ENCODE measurements at regions not wholly inside any gene's neighbourhood (a gene's known extent, or its start where the extent isn't known, plus 50 kb on each side); places are given as distances from the start of the nearest gene placed in this dataset.

DNA sequence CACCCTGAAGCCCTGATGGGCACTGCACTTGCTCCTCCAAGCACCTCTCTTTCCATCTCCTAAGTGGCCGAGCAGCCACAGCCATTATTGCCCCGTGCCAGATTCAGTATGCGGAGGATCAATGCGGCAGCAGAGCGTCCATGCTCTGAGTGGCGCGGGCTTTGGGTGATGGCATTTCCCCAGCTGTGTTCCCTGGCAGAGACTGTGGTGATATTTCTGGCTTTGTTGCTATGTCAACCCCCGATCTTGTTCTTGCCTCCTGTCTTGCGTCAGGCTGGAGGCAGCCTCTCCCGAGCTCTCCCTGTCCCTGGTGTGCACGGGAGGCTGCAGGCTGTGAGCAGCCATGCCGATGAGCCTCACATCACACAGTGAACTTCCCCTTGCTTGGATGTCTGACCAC is 1018.6 kb downstream of the TBC1D22A start:
- ATAC-seq, result no peak

DNA sequence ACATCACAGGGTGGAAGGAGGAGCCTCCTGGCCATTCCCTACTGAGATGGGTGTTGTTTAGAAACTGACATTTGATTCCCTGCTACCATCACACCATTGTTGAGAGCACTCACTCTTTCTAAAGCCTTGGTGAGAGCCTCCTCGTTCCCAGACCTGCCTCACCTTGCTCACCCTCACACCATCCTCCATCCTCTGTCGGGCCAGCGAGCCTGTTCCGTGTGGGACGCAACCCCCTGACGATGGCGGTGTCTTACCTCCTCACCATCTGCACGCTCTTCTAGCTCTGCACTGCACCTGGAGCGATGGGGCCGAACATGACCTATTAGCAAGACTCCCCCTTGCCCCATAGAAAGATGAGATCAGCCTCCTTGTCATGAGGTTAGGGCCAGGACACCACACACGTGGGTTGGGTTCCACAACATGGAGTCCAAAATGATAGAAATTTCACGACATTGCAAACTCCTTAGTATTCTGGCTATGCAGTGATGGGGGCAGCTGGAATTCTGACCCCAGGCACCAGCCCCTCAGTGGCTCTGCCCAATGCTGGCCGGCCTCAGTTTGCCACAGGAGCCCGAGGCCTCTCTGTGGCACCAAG is 1017.9 kb downstream of the TBC1D22A start:
- no peak for ATAC-seq
- TF ChIP-seq TOX (CRISPR knock-in tag; IDR thresholded peaks at IDR 0.05; ENCODE audit: borderline replicate concordance), result no peak
- TF ChIP-seq ZNF70 (CRISPR knock-in tag; IDR thresholded peaks at IDR 0.05), result no peak
- TF ChIP-seq CSDC2 (CRISPR knock-in tag; IDR thresholded peaks at IDR 0.05), result no peak
- TF ChIP-seq, protein P1, sequence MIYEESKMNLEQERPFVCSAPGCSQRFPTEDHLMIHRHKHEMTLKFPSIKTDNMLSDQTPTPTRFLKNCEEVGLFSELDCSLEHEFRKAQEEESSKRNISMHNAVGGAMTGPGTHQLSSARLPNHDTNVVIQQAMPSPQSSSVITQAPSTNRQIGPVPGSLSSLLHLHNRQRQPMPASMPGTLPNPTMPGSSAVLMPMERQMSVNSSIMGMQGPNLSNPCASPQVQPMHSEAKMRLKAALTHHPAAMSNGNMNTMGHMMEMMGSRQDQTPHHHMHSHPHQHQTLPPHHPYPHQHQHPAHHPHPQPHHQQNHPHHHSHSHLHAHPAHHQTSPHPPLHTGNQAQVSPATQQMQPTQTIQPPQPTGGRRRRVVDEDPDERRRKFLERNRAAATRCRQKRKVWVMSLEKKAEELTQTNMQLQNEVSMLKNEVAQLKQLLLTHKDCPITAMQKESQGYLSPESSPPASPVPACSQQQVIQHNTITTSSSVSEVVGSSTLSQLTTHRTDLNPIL (CRISPR knock-in tag; IDR thresholded peaks at IDR 0.05; ENCODE audit: low read depth), result no peak
- TF ChIP-seq ZNF8 (CRISPR knock-in tag; IDR thresholded peaks at IDR 0.05), result no peak
- no peak for TF ChIP-seq ZC3H10 (CRISPR knock-in tag; IDR thresholded peaks at IDR 0.05)
- no peak for TF ChIP-seq TCF4 (CRISPR knock-in tag; IDR thresholded peaks at IDR 0.05; ENCODE audit: borderline replicate concordance)
- TF ChIP-seq ZNF565 (CRISPR knock-in tag; conservative IDR thresholded peaks at IDR 0.05; ENCODE audit: low read depth), result no peak
- no peak for TF ChIP-seq ZFP30 (CRISPR knock-in tag; IDR thresholded peaks at IDR 0.05)
- TF ChIP-seq ZFP3 (CRISPR knock-in tag; IDR thresholded peaks at IDR 0.05), result no peak
- TF ChIP-seq ISL1 (CRISPR knock-in tag; IDR thresholded peaks at IDR 0.05), result no peak
- TF ChIP-seq SNAI2 (CRISPR knock-in tag; IDR thresholded peaks at IDR 0.05), result no peak
- no peak for TF ChIP-seq ARNTL (CRISPR knock-in tag; IDR thresholded peaks at IDR 0.05; ENCODE audit: borderline replicate concordance, low read depth)
- TF ChIP-seq ESRRG (CRISPR knock-in tag; IDR thresholded peaks at IDR 0.05), result no peak
- no peak for TF ChIP-seq RARB (CRISPR knock-in tag; IDR thresholded peaks at IDR 0.05)
- no peak for TF ChIP-seq OSR1 (CRISPR knock-in tag; IDR thresholded peaks at IDR 0.05)

More for the DNA sequence above, 1018.6 kb downstream of the TBC1D22A start:
- TF ChIP-seq BACH2 (CRISPR knock-in tag; IDR thresholded peaks at IDR 0.05; ENCODE audit: borderline replicate concordance) (no peak), ZC3H10 (CRISPR knock-in tag; IDR thresholded peaks at IDR 0.05) (no peak), CSDC2 (CRISPR knock-in tag; IDR thresholded peaks at IDR 0.05) (no peak), ZFP30 (CRISPR knock-in tag; IDR thresholded peaks at IDR 0.05) (no peak), ZNF565 (CRISPR knock-in tag; conservative IDR thresholded peaks at IDR 0.05; ENCODE audit: low read depth) (no peak), OSR1 (CRISPR knock-in tag; IDR thresholded peaks at IDR 0.05) (no peak), GLIS3 (CRISPR knock-in tag; IDR thresholded peaks at IDR 0.05) (no peak), TOX (CRISPR knock-in tag; IDR thresholded peaks at IDR 0.05; ENCODE audit: borderline replicate concordance) (no peak), SNAI2 (CRISPR knock-in tag; IDR thresholded peaks at IDR 0.05) (no peak), ISL1 (CRISPR knock-in tag; IDR thresholded peaks at IDR 0.05) (no peak), RARB (CRISPR knock-in tag; IDR thresholded peaks at IDR 0.05) (no peak), PPARA (CRISPR knock-in tag; IDR thresholded peaks at IDR 0.05; ENCODE audit: borderline replicate concordance) (no peak), TCF4 (CRISPR knock-in tag; IDR thresholded peaks at IDR 0.05; ENCODE audit: borderline replicate concordance) (no peak), ARNTL (CRISPR knock-in tag; IDR thresholded peaks at IDR 0.05; ENCODE audit: borderline replicate concordance, low read depth) (no peak), ZNF8 (CRISPR knock-in tag; IDR thresholded peaks at IDR 0.05) (no peak)
- TF ChIP-seq, protein P2, sequence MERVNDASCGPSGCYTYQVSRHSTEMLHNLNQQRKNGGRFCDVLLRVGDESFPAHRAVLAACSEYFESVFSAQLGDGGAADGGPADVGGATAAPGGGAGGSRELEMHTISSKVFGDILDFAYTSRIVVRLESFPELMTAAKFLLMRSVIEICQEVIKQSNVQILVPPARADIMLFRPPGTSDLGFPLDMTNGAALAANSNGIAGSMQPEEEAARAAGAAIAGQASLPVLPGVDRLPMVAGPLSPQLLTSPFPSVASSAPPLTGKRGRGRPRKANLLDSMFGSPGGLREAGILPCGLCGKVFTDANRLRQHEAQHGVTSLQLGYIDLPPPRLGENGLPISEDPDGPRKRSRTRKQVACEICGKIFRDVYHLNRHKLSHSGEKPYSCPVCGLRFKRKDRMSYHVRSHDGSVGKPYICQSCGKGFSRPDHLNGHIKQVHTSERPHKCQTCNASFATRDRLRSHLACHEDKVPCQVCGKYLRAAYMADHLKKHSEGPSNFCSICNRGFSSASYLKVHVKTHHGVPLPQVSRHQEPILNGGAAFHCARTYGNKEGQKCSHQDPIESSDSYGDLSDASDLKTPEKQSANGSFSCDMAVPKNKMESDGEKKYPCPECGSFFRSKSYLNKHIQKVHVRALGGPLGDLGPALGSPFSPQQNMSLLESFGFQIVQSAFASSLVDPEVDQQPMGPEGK (CRISPR knock-in tag; IDR thresholded peaks at IDR 0.05; ENCODE audit: borderline replicate concordance), result no peak
- TF ChIP-seq, protein P3, sequence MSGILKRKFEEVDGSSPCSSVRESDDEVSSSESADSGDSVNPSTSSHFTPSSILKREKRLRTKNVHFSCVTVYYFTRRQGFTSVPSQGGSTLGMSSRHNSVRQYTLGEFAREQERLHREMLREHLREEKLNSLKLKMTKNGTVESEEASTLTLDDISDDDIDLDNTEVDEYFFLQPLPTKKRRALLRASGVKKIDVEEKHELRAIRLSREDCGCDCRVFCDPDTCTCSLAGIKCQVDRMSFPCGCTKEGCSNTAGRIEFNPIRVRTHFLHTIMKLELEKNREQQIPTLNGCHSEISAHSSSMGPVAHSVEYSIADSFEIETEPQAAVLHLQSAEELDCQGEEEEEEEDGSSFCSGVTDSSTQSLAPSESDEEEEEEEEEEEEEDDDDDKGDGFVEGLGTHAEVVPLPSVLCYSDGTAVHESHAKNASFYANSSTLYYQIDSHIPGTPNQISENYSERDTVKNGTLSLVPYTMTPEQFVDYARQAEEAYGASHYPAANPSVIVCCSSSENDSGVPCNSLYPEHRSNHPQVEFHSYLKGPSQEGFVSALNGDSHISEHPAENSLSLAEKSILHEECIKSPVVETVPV (CRISPR knock-in tag; IDR thresholded peaks at IDR 0.05), result no peak
- TF ChIP-seq, protein P1 (CRISPR knock-in tag; IDR thresholded peaks at IDR 0.05; ENCODE audit: low read depth), result no peak
- TF ChIP-seq, protein P4, sequence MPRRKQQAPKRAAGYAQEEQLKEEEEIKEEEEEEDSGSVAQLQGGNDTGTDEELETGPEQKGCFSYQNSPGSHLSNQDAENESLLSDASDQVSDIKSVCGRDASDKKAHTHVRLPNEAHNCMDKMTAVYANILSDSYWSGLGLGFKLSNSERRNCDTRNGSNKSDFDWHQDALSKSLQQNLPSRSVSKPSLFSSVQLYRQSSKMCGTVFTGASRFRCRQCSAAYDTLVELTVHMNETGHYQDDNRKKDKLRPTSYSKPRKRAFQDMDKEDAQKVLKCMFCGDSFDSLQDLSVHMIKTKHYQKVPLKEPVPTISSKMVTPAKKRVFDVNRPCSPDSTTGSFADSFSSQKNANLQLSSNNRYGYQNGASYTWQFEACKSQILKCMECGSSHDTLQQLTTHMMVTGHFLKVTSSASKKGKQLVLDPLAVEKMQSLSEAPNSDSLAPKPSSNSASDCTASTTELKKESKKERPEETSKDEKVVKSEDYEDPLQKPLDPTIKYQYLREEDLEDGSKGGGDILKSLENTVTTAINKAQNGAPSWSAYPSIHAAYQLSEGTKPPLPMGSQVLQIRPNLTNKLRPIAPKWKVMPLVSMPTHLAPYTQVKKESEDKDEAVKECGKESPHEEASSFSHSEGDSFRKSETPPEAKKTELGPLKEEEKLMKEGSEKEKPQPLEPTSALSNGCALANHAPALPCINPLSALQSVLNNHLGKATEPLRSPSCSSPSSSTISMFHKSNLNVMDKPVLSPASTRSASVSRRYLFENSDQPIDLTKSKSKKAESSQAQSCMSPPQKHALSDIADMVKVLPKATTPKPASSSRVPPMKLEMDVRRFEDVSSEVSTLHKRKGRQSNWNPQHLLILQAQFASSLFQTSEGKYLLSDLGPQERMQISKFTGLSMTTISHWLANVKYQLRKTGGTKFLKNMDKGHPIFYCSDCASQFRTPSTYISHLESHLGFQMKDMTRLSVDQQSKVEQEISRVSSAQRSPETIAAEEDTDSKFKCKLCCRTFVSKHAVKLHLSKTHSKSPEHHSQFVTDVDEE (CRISPR knock-in tag; IDR thresholded peaks at IDR 0.05), result no peak

Measured in SK-N-SH treated with all-trans-retinoic acid at 6 μM for 48 hours (cell line).